MM.1S (cell line): ENCODE measurements at regions not wholly inside any gene's neighbourhood (a gene's known extent, or its start where the extent isn't known, plus 50 kb on each side); places are given as distances from the start of the nearest gene placed in this dataset.

Experiments used
- CTCF ChIP-seq: fragments of 300-600 bp; sonication (generic); IDR thresholded peaks from 2 replicates; pipeline ENCODE4 v1.5.1; 2016; ENCODE audit warnings: antibody characterized with exemption, low read length, mixed read lengths
- EZH2 ChIP-seq: fragments of 300-600 bp; sonication (generic); optimal IDR thresholded peaks from 2 replicates; pipeline ENCODE3; 2017; ENCODE audit warnings: low read depth, mild to moderate bottlenecking, antibody characterized with exemption, low read length, mixed read lengths
- EZH2phosphoT487 ChIP-seq: fragments of 300-600 bp; sonication (generic); IDR thresholded peaks from 2 replicates; pipeline ENCODE4 v1.6.1; 2018; ENCODE audit warnings: antibody characterized with exemption, low read length

GRCh38 chr10:8240861-8241260 is 186.4 kb downstream of the GATA3 start:
- TF ChIP-seq EZH2phosphoT487 (no peak), CTCF (no peak), EZH2 (no peak)
